BLaER1 (cell line): ENCODE measurements at regions not wholly inside any gene's neighbourhood (a gene's known extent, or its start where the extent isn't known, plus 50 kb on each side); places are given as distances from the start of the nearest gene placed in this dataset.

Experiments
- H3K27ac ChIP-seq: shearing (Covaris generic); formaldehyde crosslinking; 2 replicates; pipeline ENCODE4 v1.8.1; 2022
- H3K27me3 ChIP-seq: shearing (Covaris generic); formaldehyde crosslinking; 2 replicates; pipeline ENCODE4 v1.8.1; 2022
- H3K36me3 ChIP-seq: shearing (Covaris generic); formaldehyde crosslinking; 2 replicates; pipeline ENCODE4 v1.8.1; 2022
- H3K4me1 ChIP-seq: shearing (Covaris generic); formaldehyde crosslinking; 2 replicates; pipeline ENCODE4 v1.8.1; 2022
- H3K4me2 ChIP-seq: shearing (Covaris generic); formaldehyde crosslinking; 2 replicates; pipeline ENCODE4 v1.8.1; 2022
- H3K4me3 ChIP-seq: shearing (Covaris generic); formaldehyde crosslinking; 2 replicates; pipeline ENCODE4 v1.8.1; 2022
- H3K9ac ChIP-seq: shearing (Covaris generic); formaldehyde crosslinking; 2 replicates; pipeline ENCODE4 v1.8.1; 2022
- H3K9me3 ChIP-seq: shearing (Covaris generic); formaldehyde crosslinking; 2 replicates; pipeline ENCODE4 v1.8.1; 2022
- H4K20me1 ChIP-seq: shearing (Covaris generic); formaldehyde crosslinking; 2 replicates; pipeline ENCODE4 v1.8.1; 2022
- Cebpa-rat ChIP-seq: shearing (Covaris generic); IDR thresholded peaks from 2 replicates; pipeline ENCODE4 v1.8.1; 2022

- H3K4me3 ChIP-seq: no peak overlapping the region
- H3K4me1 ChIP-seq: peaks cover 18% of the 10 kb centered on the region
- no peak overlapping the region for H3K27ac ChIP-seq
- no peaks in the 10 kb centered on the region for H3K36me3 ChIP-seq
- peaks cover 29% of the 10 kb centered on the region for H3K9me3 ChIP-seq
- H4K20me1 ChIP-seq: no peaks in the 10 kb centered on the region
- no peaks in the 10 kb centered on the region for H3K27me3 ChIP-seq
- H3K4me2 ChIP-seq: no peak overlapping the region
- TF ChIP-seq Cebpa-rat: no peak
- H3K9ac ChIP-seq: no peak overlapping the region
Measured at GRCh38 chr4:18975916-18976808, 954.6 kb upstream of the LCORL start.

DNA sequence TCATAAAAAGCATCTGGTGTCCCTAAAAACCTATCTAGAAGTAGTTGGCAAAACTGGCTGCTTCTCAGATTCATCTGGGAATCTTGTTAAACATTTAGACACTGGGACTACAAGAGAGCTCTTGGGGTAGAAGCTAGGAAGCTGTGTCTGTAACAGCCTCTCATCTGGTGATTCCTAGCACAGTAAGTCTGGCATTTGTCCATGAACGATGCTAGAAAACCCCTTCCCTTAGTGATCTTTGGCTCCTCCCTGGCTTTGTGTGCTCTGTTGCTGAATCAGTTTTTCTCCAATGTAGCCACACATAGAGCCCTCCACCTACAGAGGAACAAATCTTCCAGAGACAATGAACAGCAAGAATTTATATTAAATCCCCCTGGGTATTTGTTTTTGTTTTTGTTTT is 951.7 kb upstream of the LCORL start:
- H3K4me1 ChIP-seq: no peaks in the 10 kb centered on the region
- H3K27ac ChIP-seq: no peak overlapping the region
- no peaks in the 10 kb centered on the region for H3K27me3 ChIP-seq
- H3K9me3 ChIP-seq: peaks cover 50% of the 10 kb centered on the region
- H3K36me3 ChIP-seq: no peaks in the 10 kb centered on the region
- TF ChIP-seq Cebpa-rat: no peak
- no peak overlapping the region for H3K4me2 ChIP-seq
- no peaks in the 10 kb centered on the region for H4K20me1 ChIP-seq
- no peak overlapping the region for H3K9ac ChIP-seq
- no peak overlapping the region for H3K4me3 ChIP-seq

- H3K9ac ChIP-seq: no peak overlapping the region
Measured at GRCh38 chr4:18961879-18962278, 940.3 kb upstream of the LCORL start.

GRCh38 chr4:18961266-18961665 is 939.7 kb upstream of the LCORL start:
- no peak overlapping the region for H3K4me2 ChIP-seq
- H3K27ac ChIP-seq: no peak overlapping the region
- TF ChIP-seq Cebpa-rat: no peak
- H3K4me3 ChIP-seq: no peak overlapping the region
- no peaks in the 10 kb centered on the region for H4K20me1 ChIP-seq
- H3K9me3 ChIP-seq: peaks cover 12% of the 10 kb centered on the region
- H3K4me1 ChIP-seq: no peaks in the 10 kb centered on the region
- no peaks in the 10 kb centered on the region for H3K36me3 ChIP-seq
- H3K9ac ChIP-seq: no peak overlapping the region
- no peaks in the 10 kb centered on the region for H3K27me3 ChIP-seq

More at GRCh38 chr4:18961879-18962278, 940.3 kb upstream of the LCORL start:
- no peak for TF ChIP-seq Cebpa-rat
- H3K27ac ChIP-seq: no peak overlapping the region
- H3K9me3 ChIP-seq: peaks cover 12% of the 10 kb centered on the region
- H3K4me2 ChIP-seq: no peak overlapping the region
- H4K20me1 ChIP-seq: no peaks in the 10 kb centered on the region
- no peaks in the 10 kb centered on the region for H3K4me1 ChIP-seq
- H3K4me3 ChIP-seq: no peak overlapping the region
- no peaks in the 10 kb centered on the region for H3K27me3 ChIP-seq
- H3K36me3 ChIP-seq: no peaks in the 10 kb centered on the region

- no peaks in the 10 kb centered on the region for H3K36me3 ChIP-seq
Measured at GRCh38 chr4:18957716-18958115, 936.2 kb upstream of the LCORL start.

GRCh38 chr4:18954538-18954937 is 933.0 kb upstream of the LCORL start:
- Histone ChIP-seq H3K9me3 (0 out of 2 replicates have a peak, but pooled peaks cover 4% of the 10 kb centered on the region), H3K27ac (no peak overlapping the region), H4K20me1 (no peaks in the 10 kb centered on the region), H3K4me3 (no peak overlapping the region), H3K9ac (no peak overlapping the region), H3K4me1 (no peaks in the 10 kb centered on the region), H3K36me3 (no peaks in the 10 kb centered on the region), H3K27me3 (no peaks in the 10 kb centered on the region), H3K4me2 (no peak overlapping the region)
- no peak for TF ChIP-seq Cebpa-rat

More at GRCh38 chr4:18957716-18958115, 936.2 kb upstream of the LCORL start:
- H3K27me3 ChIP-seq: no peaks in the 10 kb centered on the region
- TF ChIP-seq Cebpa-rat: no peak
- no peaks in the 10 kb centered on the region for H3K4me1 ChIP-seq
- no peak overlapping the region for H3K9ac ChIP-seq
- H3K4me3 ChIP-seq: no peak overlapping the region
- H3K27ac ChIP-seq: no peak overlapping the region
- H4K20me1 ChIP-seq: no peaks in the 10 kb centered on the region
- no peak overlapping the region for H3K4me2 ChIP-seq
- peaks cover 4% of the 10 kb centered on the region; the same call in 1 of the 2 replicates for H3K9me3 ChIP-seq

GRCh38 chr4:18953613-18954012 is 932.1 kb upstream of the LCORL start:
- Histone ChIP-seq H4K20me1 (no peaks in the 10 kb centered on the region), H3K4me1 (no peaks in the 10 kb centered on the region), H3K4me2 (no peak overlapping the region), H3K4me3 (no peak overlapping the region), H3K9ac (no peak overlapping the region), H3K36me3 (no peaks in the 10 kb centered on the region), H3K9me3 (no peaks in the 10 kb centered on the region), H3K27me3 (no peaks in the 10 kb centered on the region), H3K27ac (no peak overlapping the region)
- TF ChIP-seq Cebpa-rat: no peak

GRCh38 chr4:18945464-18945863 is 923.9 kb upstream of the LCORL start:
- Histone ChIP-seq H3K27ac (no peak overlapping the region), H3K9me3 (peaks cover 11% of the 10 kb centered on the region), H3K27me3 (no peaks in the 10 kb centered on the region), H4K20me1 (no peaks in the 10 kb centered on the region), H3K36me3 (no peaks in the 10 kb centered on the region), H3K4me3 (no peak overlapping the region), H3K4me1 (no peaks in the 10 kb centered on the region), H3K9ac (no peak overlapping the region), H3K4me2 (no peak overlapping the region)
- no peak for TF ChIP-seq Cebpa-rat

- Histone ChIP-seq H3K9ac (no peak overlapping the region), H4K20me1 (no peaks in the 10 kb centered on the region), H3K4me3 (no peak overlapping the region), H3K27ac (no peak overlapping the region), H3K4me2 (no peak overlapping the region), H3K9me3 (peaks cover 12% of the 10 kb centered on the region), H3K36me3 (no peaks in the 10 kb centered on the region), H3K27me3 (no peaks in the 10 kb centered on the region), H3K4me1 (peaks cover 23% of the 10 kb centered on the region)
- TF ChIP-seq Cebpa-rat: no peak
Measured at GRCh38 chr4:18942874-18943273, 921.3 kb upstream of the LCORL start.

GRCh38 chr4:18938343-18939099 is 917.0 kb upstream of the LCORL start:
- Histone ChIP-seq H3K4me1 (peaks cover 30% of the 10 kb centered on the region), H3K9me3 (peaks cover 47% of the 10 kb centered on the region), H3K27me3 (no peaks in the 10 kb centered on the region), H3K4me2 (peak overlapping the region; percentile 68), H3K36me3 (no peaks in the 10 kb centered on the region), H3K4me3 (no peak overlapping the region), H4K20me1 (no peaks in the 10 kb centered on the region), H3K9ac (no peak overlapping the region), H3K27ac (0 out of 2 replicates have a peak overlapping the region, but pooled peaks have one; percentile 12)
- no peak for TF ChIP-seq Cebpa-rat
